HL-60 (cell line): ENCODE measurements at regions not wholly inside any gene's neighbourhood (a gene's known extent, or its start where the extent isn't known, plus 50 kb on each side); places are given as distances from the start of the nearest gene placed in this dataset.

Experiments used
- DNase-seq, 2 experiments: peaks; one replicate each; pipeline ENCODE4 v3.0.0-alpha.2; 2010 to 2020; ENCODE audit warnings: low read depth in 1 of 2, low spot score in 1 of 2
- H3K27ac ChIP-seq: fragments of 250-450 bp; sonication (Bioruptor Pico); replicated peaks from 2 replicates; pipeline ENCODE4 v1.5.1; 2020; ENCODE audit warnings: mild to moderate bottlenecking, moderate library complexity
- H3K27me3 ChIP-seq: fragments of 250-450 bp; sonication (Bioruptor Pico); 2 replicates; pipeline ENCODE4 v1.5.1; 2021; ENCODE audit warnings: mild to moderate bottlenecking, moderate library complexity; ENCODE audit not compliant: insufficient read depth, poor library complexity, severe bottlenecking
- H3K4me3 ChIP-seq: replicated peaks from 2 replicates; pipeline ENCODE4 v1.5.1; 2011; ENCODE audit warnings: mild to moderate bottlenecking, control low read depth, low read length; ENCODE audit not compliant: insufficient read depth
- CTCF ChIP-seq: IDR thresholded peaks from one replicate; pipeline ENCODE4 v1.5.1; 2011; ENCODE audit warnings: low read length, control low read depth, inconsistent platforms; ENCODE audit not compliant: insufficient read depth
- GABPA ChIP-seq: IDR thresholded peaks from 2 replicates; pipeline ENCODE4 v1.6.1; 2012; ENCODE audit warnings: low read depth
- POLR2AphosphoS5 ChIP-seq: IDR thresholded peaks from 2 replicates; pipeline ENCODE4 v1.6.1; 2012; ENCODE audit warnings: low read depth
- REST ChIP-seq: IDR thresholded peaks from 2 replicates; pipeline ENCODE4 v1.6.1; 2012; ENCODE audit warnings: low read depth; ENCODE audit not compliant: insufficient replicate concordance
- SPI1 ChIP-seq: IDR thresholded peaks from 2 replicates; pipeline ENCODE4 v1.6.1; 2012; ENCODE audit warnings: low read depth, mild to moderate bottlenecking, borderline replicate concordance

- no peak overlapping the region for H3K27ac ChIP-seq
- TF ChIP-seq CTCF (no peak), REST (no peak), GABPA (no peak), POLR2AphosphoS5 (no peak), SPI1 (no peak)
- DNase-seq = peak in 1 of 2 experiments; percentile 2
- H3K4me3 ChIP-seq = no peak overlapping the region
- no peaks in the 10 kb centered on the region for H3K27me3 ChIP-seq
Observed at GRCh38 chr7:41339913-41340676, 362.8 kb downstream of the INHBA start.

GRCh38 chr7:41336981-41337380 is 365.9 kb downstream of the INHBA start:
- no peak overlapping the region for H3K4me3 ChIP-seq
- H3K27me3 ChIP-seq = no peaks in the 10 kb centered on the region
- no peak for TF ChIP-seq POLR2AphosphoS5
- TF ChIP-seq CTCF = no peak
- TF ChIP-seq GABPA = no peak
- TF ChIP-seq SPI1 = no peak
- TF ChIP-seq REST = no peak
- H3K27ac ChIP-seq = no peak overlapping the region
- DNase-seq = no peak

GRCh38 chr7:41336455-41336952 is 366.4 kb downstream of the INHBA start:
- Histone ChIP-seq H3K4me3 (no peak overlapping the region), H3K27ac (no peak overlapping the region), H3K27me3 (no peaks in the 10 kb centered on the region)
- DNase-seq = no peak
- TF ChIP-seq POLR2AphosphoS5 (no peak), CTCF (no peak), GABPA (no peak), REST (no peak), SPI1 (no peak)
